Tibial nerve (tissue), 4 donors: ENCODE measurements at regions not wholly inside any gene's neighbourhood (a gene's known extent, or its start where the extent isn't known, plus 50 kb on each side); places are given as distances from the start of the nearest gene placed in this dataset.

ENCODE experiments used
- DNase-seq, 2 donors: peaks; one replicate each; pipeline ENCODE4 v3.0.0-alpha.2; 2019; ENCODE audit warnings: low spot score in 2 of 2
- H3K27ac ChIP-seq, 4 donors: fragments of 200-600 bp; sonication (generic) in 3 of 4; one replicate each; pipeline ENCODE4 v1.5.1; 2017 to 2019; ENCODE audit warnings: mild to moderate bottlenecking in 1 of 4
- H3K27me3 ChIP-seq, 2 donors: fragments of 200-600 bp; sonication (generic) in 1 of 2; one replicate each; pipeline versions ENCODE4 v1.5.1 to v1.6.0; 2017 to 2019
- H3K36me3 ChIP-seq, 3 donors: fragments of 200-600 bp; sonication (generic); one replicate each; pipeline ENCODE4 v1.5.1; 2018 to 2019
- H3K4me1 ChIP-seq, 4 donors: fragments of 200-600 bp; sonication (generic) in 3 of 4; one replicate each; pipeline ENCODE4 v1.5.1; 2017 to 2019
- H3K4me3 ChIP-seq, 4 donors: fragments of 200-600 bp; sonication (generic) in 3 of 4; one replicate each; pipeline ENCODE4 v1.5.1; 2017 to 2019; ENCODE audit warnings: mild to moderate bottlenecking in 1 of 4, moderate library complexity in 1 of 4
- H3K9me3 ChIP-seq, 4 donors: fragments of 200-600 bp; sonication (generic) in 3 of 4; one replicate each; pipeline ENCODE4 v1.5.1; 2017 to 2019
- EP300 ChIP-seq, 2 donors: sonication (generic); formaldehyde crosslinking; IDR thresholded peaks; one replicate each; pipeline ENCODE4 v1.6.1; 2017; ENCODE audit warnings: antibody characterized with exemption in 2 of 2, mild to moderate bottlenecking in 1 of 2
- POLR2A ChIP-seq, 2 donors: fragments of 450-650 bp; IDR thresholded peaks; one replicate each; pipeline ENCODE4 v1.6.1; 2017; ENCODE audit warnings: antibody characterized with exemption in 2 of 2, mild to moderate bottlenecking in 2 of 2, moderate library complexity in 2 of 2
- WGBS, 2 donors: methylation state at CpG; one replicate each; pipeline ENCODE4 v1.1.5; 2018; 5-methylcytosine and 5-hydroxymethylcytosine counted together
- TF ChIP-seq, protein P1 (sequence below), 5 experiments: fragments of 200-600 bp in 3 of 5; fragments of 450-650 bp in 2 of 5; sonication (generic) in 3 of 5; IDR thresholded peaks; one replicate each; pipeline ENCODE4 v1.5.1; 2016 to 2019; ENCODE audit warnings: antibody characterized with exemption in 5 of 5, mild to moderate bottlenecking in 3 of 5, moderate library complexity in 2 of 5

- no peak for DNase-seq
- WGBS, 2 donors: 67 to 75% methylated on average over 1 of the region's 1 CpG
- Histone ChIP-seq H3K27me3 (no peaks in the 10 kb centered on the region), H3K9me3 (peaks cover 0 to 9% (median 1%) of the 10 kb centered on the region in 4 donors), H3K4me3 (no peak overlapping the region), H3K4me1 (no peaks in the 10 kb centered on the region), H3K36me3 (no peaks in the 10 kb centered on the region), H3K27ac (no peak overlapping the region)
- TF ChIP-seq POLR2A (IDR thresholded peaks at IDR 0.05) (no peak), EP300 (IDR thresholded peaks at IDR 0.05) (no peak)
- TF ChIP-seq, protein P1, sequence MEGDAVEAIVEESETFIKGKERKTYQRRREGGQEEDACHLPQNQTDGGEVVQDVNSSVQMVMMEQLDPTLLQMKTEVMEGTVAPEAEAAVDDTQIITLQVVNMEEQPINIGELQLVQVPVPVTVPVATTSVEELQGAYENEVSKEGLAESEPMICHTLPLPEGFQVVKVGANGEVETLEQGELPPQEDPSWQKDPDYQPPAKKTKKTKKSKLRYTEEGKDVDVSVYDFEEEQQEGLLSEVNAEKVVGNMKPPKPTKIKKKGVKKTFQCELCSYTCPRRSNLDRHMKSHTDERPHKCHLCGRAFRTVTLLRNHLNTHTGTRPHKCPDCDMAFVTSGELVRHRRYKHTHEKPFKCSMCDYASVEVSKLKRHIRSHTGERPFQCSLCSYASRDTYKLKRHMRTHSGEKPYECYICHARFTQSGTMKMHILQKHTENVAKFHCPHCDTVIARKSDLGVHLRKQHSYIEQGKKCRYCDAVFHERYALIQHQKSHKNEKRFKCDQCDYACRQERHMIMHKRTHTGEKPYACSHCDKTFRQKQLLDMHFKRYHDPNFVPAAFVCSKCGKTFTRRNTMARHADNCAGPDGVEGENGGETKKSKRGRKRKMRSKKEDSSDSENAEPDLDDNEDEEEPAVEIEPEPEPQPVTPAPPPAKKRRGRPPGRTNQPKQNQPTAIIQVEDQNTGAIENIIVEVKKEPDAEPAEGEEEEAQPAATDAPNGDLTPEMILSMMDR (IDR thresholded peaks at IDR 0.05): no peak
Observed at GRCh38 chr17:65349916-65350315, 211.5 kb downstream of the AXIN2 start.

DNA sequence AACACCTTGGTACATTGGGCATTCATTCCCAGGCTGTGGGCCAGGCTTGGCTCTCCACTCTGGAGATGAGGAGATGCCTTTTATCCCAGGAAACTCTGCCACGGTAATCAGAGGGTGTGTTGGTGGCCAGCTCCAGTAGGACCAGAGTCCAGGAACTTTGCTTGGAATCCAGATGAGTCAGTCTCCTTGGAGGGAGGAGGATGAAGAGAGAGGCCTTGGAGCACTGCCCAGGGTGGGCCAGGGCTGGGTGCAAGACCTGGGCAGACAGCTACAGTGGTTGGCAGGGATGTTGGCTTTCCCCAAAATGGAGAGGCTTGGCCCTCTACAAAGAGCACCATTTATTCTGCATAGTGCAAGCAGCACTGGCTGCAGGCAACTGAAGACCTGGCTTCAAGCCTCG is 209.0 kb downstream of the RGS9 start:
- DNase-seq: no peak
- Histone ChIP-seq H3K36me3 (no peaks in the 10 kb centered on the region), H3K4me1 (no peaks in the 10 kb centered on the region), H3K27me3 (no peaks in the 10 kb centered on the region), H3K27ac (no peak overlapping the region), H3K4me3 (no peak overlapping the region), H3K9me3 (peaks cover 0 to 9% (median under 1%) of the 10 kb centered on the region in 4 donors)
- TF ChIP-seq POLR2A (IDR thresholded peaks at IDR 0.05): no peak
- TF ChIP-seq, protein P1 (IDR thresholded peaks at IDR 0.05): no peak
- TF ChIP-seq EP300 (IDR thresholded peaks at IDR 0.05): no peak
- 38 to 50% methylated on average over 2 of the region's 2 CpGs for WGBS, 2 donors

GRCh38 chr17:65345261-65346005 is 208.3 kb downstream of the RGS9 start:
- TF ChIP-seq EP300 (IDR thresholded peaks at IDR 0.05) (no peak), POLR2A (IDR thresholded peaks at IDR 0.05) (no peak)
- TF ChIP-seq, protein P1 (IDR thresholded peaks at IDR 0.05): no peak
- 64 to 66% methylated on average over 15 of the region's 15 CpGs for WGBS, 2 donors
- Histone ChIP-seq H3K9me3 (peaks cover 0 to 13% (median 0%) of the 10 kb centered on the region in 4 donors), H3K27ac (no peak overlapping the region), H3K27me3 (no peaks in the 10 kb centered on the region), H3K36me3 (no peaks in the 10 kb centered on the region), H3K4me1 (no peaks in the 10 kb centered on the region), H3K4me3 (no peak overlapping the region)
- DNase-seq: no peak

GRCh38 chr17:65340401-65340800 is 203.2 kb downstream of the RGS9 start:
- no peaks in the 10 kb centered on the region for H3K4me1 ChIP-seq
- no peaks in the 10 kb centered on the region for H3K27me3 ChIP-seq
- no peak for TF ChIP-seq POLR2A (IDR thresholded peaks at IDR 0.05)
- TF ChIP-seq, protein P1 (IDR thresholded peaks at IDR 0.05): no peak
- TF ChIP-seq EP300 (IDR thresholded peaks at IDR 0.05): no peak
- H3K4me3 ChIP-seq: no peak overlapping the region
- no peak overlapping the region for H3K27ac ChIP-seq
- peaks cover 0 to 28% (median 5%) of the 10 kb centered on the region in 4 donors for H3K9me3 ChIP-seq
- no peaks in the 10 kb centered on the region for H3K36me3 ChIP-seq
- DNase-seq: no peak

DNA sequence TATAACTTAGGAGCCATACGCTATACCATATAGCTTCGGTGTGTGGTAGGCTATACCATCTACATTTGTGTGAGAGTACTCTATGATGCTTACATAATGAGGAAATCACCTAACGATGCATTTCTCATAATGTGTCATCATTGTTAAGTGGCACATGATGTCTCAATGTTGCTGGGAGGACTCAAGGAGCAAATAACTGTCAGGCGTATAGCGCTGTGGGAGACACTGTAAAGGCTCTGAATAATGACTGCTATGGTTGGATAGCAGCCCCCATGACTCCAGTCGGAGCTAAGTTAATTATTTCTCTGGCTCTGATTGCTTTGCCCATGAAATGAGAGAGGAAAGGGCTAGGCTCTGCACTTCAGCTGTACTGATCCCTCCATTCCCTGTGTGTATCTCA is 197.2 kb downstream of the RGS9 start:
- TF ChIP-seq, protein P1 (IDR thresholded peaks at IDR 0.05): no peak
- TF ChIP-seq EP300 (IDR thresholded peaks at IDR 0.05) (no peak), POLR2A (IDR thresholded peaks at IDR 0.05) (no peak)
- Histone ChIP-seq H3K9me3 (peaks cover 0 to 14% (median 5%) of the 10 kb centered on the region in 4 donors), H3K4me1 (no peaks in the 10 kb centered on the region), H3K27me3 (no peaks in the 10 kb centered on the region), H3K36me3 (no peaks in the 10 kb centered on the region), H3K27ac (no peak overlapping the region), H3K4me3 (no peak overlapping the region)
- 88 to 89% methylated on average over 6 of the region's 6 CpGs for WGBS, 2 donors
- DNase-seq: no peak
